OCI-LY3 (cell line): ENCODE measurements at regions not wholly inside any gene's neighbourhood (a gene's known extent, or its start where the extent isn't known, plus 50 kb on each side); places are given as distances from the start of the nearest gene placed in this dataset.

Experiments
- EZH2phosphoT487 ChIP-seq: fragments of 200-600 bp; shearing (Covaris generic); IDR thresholded peaks from 2 replicates; pipeline ENCODE4 v1.6.1; 2018; ENCODE audit warnings: antibody characterized with exemption, mixed run types, low read depth
- TF ChIP-seq, protein P1 (sequence below): fragments of 200-600, 300-600 bp; sonication (generic); IDR thresholded peaks from 2 replicates; pipeline ENCODE4 v1.5.1; 2014; ENCODE audit warnings: antibody characterized with exemption, low read length, low read depth

DNA sequence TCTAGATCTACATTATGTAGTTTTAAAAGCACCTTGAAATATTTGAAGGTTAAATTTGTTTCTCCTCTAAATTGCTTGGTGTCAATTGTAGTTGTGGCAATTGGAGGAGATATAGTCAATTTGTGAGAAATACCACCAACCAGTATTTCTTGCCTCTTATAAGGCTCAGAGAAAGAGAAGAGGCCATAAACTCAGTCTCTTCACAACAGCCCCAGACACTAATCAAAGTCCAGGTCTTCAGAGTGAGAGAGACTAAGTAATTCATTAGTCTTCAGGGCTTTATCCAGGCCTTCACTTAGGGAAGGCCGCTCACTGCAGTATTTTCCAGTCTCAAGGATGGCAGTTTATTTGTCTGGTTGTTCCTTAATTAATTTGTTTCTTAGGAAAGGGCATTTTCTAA is 168.0 kb upstream of the RGMB start:
- TF ChIP-seq, protein P1, sequence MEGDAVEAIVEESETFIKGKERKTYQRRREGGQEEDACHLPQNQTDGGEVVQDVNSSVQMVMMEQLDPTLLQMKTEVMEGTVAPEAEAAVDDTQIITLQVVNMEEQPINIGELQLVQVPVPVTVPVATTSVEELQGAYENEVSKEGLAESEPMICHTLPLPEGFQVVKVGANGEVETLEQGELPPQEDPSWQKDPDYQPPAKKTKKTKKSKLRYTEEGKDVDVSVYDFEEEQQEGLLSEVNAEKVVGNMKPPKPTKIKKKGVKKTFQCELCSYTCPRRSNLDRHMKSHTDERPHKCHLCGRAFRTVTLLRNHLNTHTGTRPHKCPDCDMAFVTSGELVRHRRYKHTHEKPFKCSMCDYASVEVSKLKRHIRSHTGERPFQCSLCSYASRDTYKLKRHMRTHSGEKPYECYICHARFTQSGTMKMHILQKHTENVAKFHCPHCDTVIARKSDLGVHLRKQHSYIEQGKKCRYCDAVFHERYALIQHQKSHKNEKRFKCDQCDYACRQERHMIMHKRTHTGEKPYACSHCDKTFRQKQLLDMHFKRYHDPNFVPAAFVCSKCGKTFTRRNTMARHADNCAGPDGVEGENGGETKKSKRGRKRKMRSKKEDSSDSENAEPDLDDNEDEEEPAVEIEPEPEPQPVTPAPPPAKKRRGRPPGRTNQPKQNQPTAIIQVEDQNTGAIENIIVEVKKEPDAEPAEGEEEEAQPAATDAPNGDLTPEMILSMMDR = no peak
- TF ChIP-seq EZH2phosphoT487 = no peak
